ENCODE measurements at regions not wholly inside any gene's neighbourhood (a gene's known extent, or its start where the extent isn't known, plus 50 kb on each side); places are given as distances from the start of the nearest gene placed in this dataset.

DNA sequence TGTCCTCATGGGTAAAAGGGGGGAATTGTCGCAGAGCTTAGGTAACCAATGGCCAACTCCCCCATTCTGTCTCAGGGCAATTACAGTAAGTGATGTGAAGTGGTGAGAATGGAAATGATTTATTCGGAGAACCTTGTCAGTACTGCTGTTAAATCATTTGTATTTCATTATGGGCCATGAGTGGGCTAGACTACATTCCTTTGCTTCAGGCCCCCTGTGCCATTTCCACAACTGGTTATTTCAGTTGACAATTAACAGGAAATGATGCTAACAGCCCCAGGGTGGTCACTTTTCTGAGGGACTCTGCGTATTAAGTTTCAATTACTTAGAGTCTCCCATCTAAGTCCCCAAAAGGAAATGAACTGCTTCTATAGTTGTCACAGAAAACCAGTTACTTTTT lies 653.7 kb downstream of the CCDC171 start:
- DNase-seq = no peak

DNA sequence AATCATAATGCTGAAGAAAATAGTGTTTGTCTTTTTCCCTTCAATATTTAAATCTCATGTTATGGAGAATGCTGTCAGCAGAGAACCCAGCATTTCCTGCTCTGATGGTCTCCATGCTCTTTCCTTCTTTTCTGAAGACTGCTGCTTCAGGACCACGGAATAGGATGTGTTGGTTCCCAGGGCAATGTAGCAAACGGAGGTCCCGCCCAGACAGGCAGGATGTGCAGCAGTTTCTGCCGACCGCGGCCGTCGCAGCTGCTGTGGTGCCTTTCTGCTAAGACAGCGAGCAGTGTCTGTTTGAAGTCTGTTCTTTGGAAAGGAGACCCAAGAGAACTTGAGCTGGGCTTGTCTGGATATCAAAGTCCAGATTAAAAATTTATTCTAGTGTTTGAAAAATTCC lies 654.3 kb downstream of the CCDC171 start:
- no peak for DNase-seq

GRCh38 chr9:16210440-16210839 lies 657.6 kb downstream of the CCDC171 start:
- no peak for DNase-seq

GRCh38 chr9:16211946-16212345 lies 658.5 kb downstream of the BNC2 start:
- DNase-seq = no peak

DNA sequence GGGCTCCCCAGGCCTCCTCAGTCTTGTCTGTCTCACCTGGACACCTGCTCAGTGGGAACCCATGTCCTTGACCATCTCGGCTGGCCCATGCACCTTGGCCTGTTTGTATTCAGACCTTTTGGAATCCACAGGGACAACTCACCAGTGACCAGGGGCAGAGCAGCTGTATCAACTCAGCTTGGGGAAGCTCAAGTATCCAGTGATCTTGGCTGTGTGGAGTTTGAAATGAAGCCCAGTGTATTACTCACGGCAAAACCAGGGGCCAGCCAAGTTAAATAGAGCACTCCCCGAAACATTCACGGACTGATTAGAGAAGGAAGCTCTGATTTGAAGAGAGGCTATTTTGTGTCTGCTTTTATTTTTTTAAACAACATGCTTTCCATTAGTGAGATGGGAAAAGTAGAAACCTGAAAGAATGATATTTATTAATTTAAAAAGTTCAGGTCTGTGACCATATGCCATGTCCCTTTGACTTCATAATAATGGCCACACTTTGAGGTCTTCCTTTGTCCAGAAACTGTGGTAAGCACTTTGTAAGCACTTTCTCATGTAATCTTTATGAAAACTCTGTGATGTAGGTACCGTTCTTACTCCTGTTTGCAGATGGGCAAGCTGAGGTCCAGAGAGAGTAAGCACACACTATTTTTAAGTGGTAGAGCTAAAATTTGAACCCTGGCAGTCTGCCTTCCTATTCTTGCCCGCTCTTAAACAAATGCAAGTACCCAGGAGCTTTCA lies 656.5 kb downstream of the BNC2 start:
- no peak for DNase-seq

DNA sequence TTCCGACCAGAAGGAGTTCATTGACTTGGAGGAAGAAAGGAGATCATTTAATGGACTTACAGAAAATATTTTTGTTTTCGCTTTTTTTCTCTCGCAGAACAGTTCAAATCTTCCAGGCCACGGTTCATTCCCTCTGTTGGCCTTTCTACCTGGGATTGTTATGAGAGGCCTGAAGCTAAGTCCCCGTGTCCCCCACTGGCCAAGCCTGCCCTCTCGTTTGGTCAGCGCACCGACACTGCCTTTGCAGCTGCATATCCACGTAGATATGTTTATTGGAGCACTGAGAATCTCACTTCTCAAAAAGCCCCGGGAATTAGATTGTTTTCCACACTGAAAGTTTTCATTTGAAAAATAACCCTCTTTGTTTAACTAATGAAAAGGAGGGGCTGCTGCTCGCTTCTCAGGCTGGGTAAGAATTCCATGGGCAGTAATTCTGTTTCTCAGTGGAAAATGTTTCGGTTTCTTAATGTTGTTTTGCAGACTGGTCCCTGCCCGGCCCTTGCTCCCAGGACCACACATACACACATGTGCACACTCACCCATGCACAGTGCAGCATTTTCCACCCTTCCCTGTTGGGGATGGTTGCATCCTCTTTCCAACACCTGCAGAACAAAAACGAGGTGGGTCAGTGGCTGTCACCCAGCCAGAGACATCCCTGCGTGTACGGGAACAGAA lies 655.7 kb downstream of the BNC2 start:
- DNase-seq = no peak

DNA sequence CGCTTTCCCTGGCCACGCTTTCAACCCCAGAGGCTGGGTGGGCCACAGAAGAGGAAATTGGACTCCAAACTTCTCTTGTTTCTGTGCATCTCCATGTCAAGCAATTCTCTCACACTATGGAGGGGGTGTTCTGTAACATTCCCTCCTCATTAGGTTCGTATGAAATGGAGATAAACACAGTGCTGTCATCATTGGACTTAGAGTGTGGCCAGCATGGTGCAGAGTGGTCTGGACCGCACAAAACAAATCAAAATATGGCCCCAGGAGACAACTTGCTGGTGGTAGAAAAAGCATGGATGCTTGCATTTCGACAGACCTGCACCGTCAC lies 655.2 kb downstream of the BNC2 start:
- DNase-seq = no peak

GRCh38 chr9:16217943-16218701 lies 652.3 kb downstream of the BNC2 start:
- no peak for DNase-seq

DNA sequence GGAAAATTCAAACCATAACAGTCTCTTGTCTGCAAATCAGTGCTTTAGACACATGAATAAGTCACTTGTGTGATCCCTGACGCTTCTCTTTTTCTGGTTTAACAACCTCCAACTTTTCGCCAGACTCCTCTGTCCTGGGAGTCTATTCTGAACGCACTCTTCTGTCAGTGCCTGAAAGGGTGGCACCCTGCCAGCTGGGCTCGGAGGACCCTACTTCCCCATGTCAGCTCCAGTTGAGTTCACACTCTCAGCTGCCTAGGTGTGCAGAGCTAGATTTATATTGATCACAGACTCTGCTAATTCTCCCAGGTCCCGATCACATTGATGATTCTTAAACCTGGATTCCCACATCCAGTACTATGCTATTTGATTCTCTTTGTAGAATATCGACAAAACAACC lies 649.1 kb downstream of the BNC2 start:
- DNase-seq = no peak

GRCh38 chr9:16221822-16222547 lies 648.5 kb downstream of the BNC2 start:
- DNase-seq = no peak

GRCh38 chr9:16223074-16223871 lies 647.2 kb downstream of the BNC2 start:
- DNase-seq = no peak

GRCh38 chr9:16230731-16231130 lies 639.7 kb downstream of the BNC2 start:
- no peak for DNase-seq

DNA sequence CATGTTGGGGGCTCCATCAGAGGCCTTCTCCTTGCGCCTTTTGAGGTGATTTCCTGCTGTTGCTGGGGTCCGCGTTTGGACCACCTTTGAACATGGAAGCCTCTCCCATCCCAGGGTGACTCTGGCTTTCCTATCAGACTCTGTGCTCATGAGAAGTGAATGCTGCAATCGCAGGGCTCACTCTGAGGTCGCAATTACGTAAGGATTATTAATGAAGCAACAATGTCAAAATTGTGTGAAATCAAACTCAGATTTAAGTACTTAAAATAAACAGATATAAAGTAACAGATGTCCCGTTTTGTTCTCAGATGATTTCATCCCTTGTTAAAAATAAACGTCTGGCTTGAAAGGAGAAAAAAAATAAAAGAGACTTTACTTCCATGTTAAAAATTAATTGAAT lies 634.2 kb downstream of the BNC2 start:
- DNase-seq = no peak

DNA sequence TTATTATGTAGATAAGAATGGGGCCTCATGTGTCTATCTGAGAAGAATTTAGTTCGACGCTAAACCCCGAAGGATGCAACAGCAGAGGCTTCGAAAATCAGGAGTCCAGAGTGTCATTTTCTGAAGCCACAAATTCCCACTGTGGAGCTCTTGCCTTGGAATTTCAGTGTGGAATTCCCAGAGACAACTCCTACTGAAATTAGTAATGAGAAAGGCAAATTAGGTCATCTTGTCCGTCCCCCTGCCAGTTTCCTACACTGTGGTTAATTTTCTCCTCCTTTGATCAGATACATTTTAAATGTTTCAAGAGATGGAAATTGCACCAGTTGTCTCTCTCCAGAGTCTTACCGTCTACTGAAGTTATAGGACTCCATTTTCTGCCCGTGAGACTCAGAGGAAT lies 633.6 kb downstream of the BNC2 start:
- no peak for DNase-seq

GRCh38 chr9:16238623-16239138 lies 631.8 kb downstream of the BNC2 start:
- DNase-seq = no peak

DNA sequence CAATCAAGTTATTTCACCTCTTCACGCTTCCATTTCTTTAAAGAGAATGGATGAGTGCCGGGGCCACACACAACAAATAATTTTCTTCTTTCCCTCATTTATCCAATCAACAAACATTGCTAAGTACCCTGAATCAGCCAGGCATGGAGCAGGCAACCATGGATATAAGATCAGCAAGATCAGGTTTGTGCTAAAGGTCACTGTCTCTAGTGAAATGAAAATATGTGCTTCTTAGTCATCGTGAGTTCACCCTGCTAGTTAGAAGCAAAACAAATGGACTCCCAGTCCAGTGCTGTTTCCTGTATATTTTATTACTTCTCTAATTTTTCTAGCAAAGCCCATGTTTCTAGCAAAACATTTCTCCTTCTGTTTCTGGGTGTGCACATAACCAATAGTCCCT lies 629.2 kb downstream of the BNC2 start:
- no peak for DNase-seq

GRCh38 chr9:16243798-16244197 lies 626.7 kb downstream of the BNC2 start:
- DNase-seq = no peak

GRCh38 chr9:16245756-16246440 lies 624.6 kb downstream of the BNC2 start:
- DNase-seq = no peak

GRCh38 chr9:16246785-16247184 lies 623.7 kb downstream of the BNC2 start:
- DNase-seq = no peak

DNA sequence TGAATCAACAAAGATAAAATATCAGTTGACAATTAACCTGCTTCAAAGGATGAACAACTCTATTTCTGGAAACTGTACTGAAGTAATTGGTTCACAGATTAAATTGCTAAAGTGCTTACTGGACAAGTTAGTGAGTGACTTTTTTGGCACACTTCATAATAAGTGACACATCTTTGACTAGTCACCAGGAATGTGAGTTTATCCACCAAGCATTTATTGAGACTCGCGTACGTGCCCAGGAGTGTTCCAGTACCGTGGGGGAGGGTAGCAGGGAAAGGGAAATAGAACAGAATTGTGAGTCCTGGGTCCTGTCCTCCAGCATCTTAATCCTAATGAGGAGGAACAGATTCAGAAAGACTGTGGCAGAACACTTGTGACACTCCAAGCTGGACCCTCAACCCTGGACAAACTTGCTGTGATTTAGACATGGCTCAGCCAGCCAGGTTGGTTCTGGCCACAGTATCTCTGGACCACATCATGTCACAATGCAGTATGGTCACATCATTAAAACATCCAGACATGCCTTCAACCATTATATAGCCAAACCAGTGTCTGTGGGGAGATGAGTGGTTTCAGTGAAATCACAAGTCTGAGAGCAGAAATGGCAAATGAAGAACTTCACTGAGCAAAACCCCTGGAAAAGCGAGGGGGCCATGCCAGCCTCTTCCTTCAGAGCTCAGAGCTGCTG lies 623.1 kb downstream of the BNC2 start:
- DNase-seq = no peak

- DNase-seq = no peak
Observed at GRCh38 chr9:16248822-16249221, 621.6 kb downstream of the BNC2 start.

All from NCI-H510A treated with DMSO at 0.1 percent for 48 hours (cell line).